SK-N-SH (cell line): ENCODE measurements at regions not wholly inside any gene's neighbourhood (a gene's known extent, or its start where the extent isn't known, plus 50 kb on each side); places are given as distances from the start of the nearest gene placed in this dataset.

Experiments
- CTCF ChIA-PET: fragments of 300-600, 350-600 bp; formaldehyde crosslinking; extraction: SDS; loops from one replicate; lab custom pipeline; 2021; lab: Yijun Ruan, JAX
- POLR2A ChIA-PET: fragments of 350-600 bp; sonication (Branson Sonifier 250); formaldehyde crosslinking; extraction: SDS; loops from one replicate; lab custom pipeline; 2020; ENCODE audit warnings: antibody characterized with exemption, inconsistent platforms; lab: Yijun Ruan, JAX
- DNase-seq: peaks from one replicate; pipeline ENCODE4 v3.0.0; 2012
- H2AFZ ChIP-seq: fragments of 200-600 bp; sonication (generic); 2 replicates; pipeline ENCODE4 v1.8.1; 2016; ENCODE audit warnings: antibody characterized with exemption, mild to moderate bottlenecking, low read depth
- H3F3A ChIP-seq: fragments of 200-600 bp; sonication (generic); replicated peaks from 2 replicates; pipeline ENCODE3; 2016; ENCODE audit warnings: antibody characterized with exemption, mild to moderate bottlenecking; ENCODE audit not compliant: insufficient read depth
- H3K27ac ChIP-seq, 2 experiments: fragments of 200-500 bp in 1 of 2; fragments of 200-600 bp in 1 of 2; sonication (Bioruptor generic) in 1 of 2; sonication (generic), shearing (Covaris generic) in 1 of 2; 2 replicates each; pipeline versions ENCODE4 v1.5.1 to v1.6.1; 2014 to 2016; ENCODE audit warnings: low read depth in 2 of 2, inconsistent platforms in 1 of 2, low read length in 1 of 2, mild to moderate bottlenecking in 1 of 2, mixed read lengths in 1 of 2
- H3K27me3 ChIP-seq: fragments of 200-600 bp; sonication (generic), shearing (Covaris generic); 2 replicates; pipeline ENCODE4 v1.6.1; 2016; ENCODE audit warnings: mixed run types; ENCODE audit not compliant: insufficient read depth
- H3K36me3 ChIP-seq, 2 experiments: fragments of 200-500 bp in 1 of 2; fragments of 200-600 bp in 1 of 2; sonication (Bioruptor generic) in 1 of 2; sonication (generic) in 1 of 2; replicated peaks in 1 of 2; 2 replicates each; pipeline versions ENCODE3 to v1.5.1; 2014 to 2016; ENCODE audit warnings: low read length in 1 of 2, mild to moderate bottlenecking in 1 of 2; ENCODE audit not compliant: insufficient read depth in 2 of 2, control insufficient read depth in 1 of 2
- H3K4me1 ChIP-seq, 2 experiments: fragments of 200-500 bp in 1 of 2; fragments of 200-600 bp in 1 of 2; sonication (Bioruptor generic) in 1 of 2; sonication (generic), shearing (Covaris generic) in 1 of 2; 2 replicates each; pipeline versions ENCODE4 v1.5.1 to v1.6.1; 2014 to 2016; ENCODE audit warnings: low read depth in 1 of 2, low read length in 1 of 2, mixed run types in 1 of 2; ENCODE audit not compliant: insufficient read depth in 2 of 2, control insufficient read depth in 1 of 2
- H3K4me2 ChIP-seq: fragments of 200-600 bp; sonication (generic), shearing (Covaris generic); 2 replicates; pipeline ENCODE4 v1.6.1; 2017; ENCODE audit warnings: mixed run types
- H3K4me3 ChIP-seq, 2 experiments: fragments of 200-500 bp in 1 of 2; fragments of 200-600 bp in 1 of 2; sonication (Bioruptor generic) in 1 of 2; sonication (generic), shearing (Covaris generic) in 1 of 2; 2 replicates each; pipeline versions ENCODE4 v1.5.1 to v1.8.1; 2014 to 2016; ENCODE audit warnings: low read depth in 2 of 2, inconsistent platforms in 1 of 2, low read length in 1 of 2, mild to moderate bottlenecking in 1 of 2, mixed read lengths in 1 of 2, moderate library complexity in 1 of 2
- H3K79me2 ChIP-seq: fragments of 200-600 bp; sonication (generic); 2 replicates; pipeline ENCODE4 v1.8.1; 2017; ENCODE audit warnings: mild to moderate bottlenecking; ENCODE audit not compliant: insufficient read depth
- H3K9ac ChIP-seq: fragments of 200-600 bp; sonication (generic); 2 replicates; pipeline ENCODE4 v1.6.1; 2017; ENCODE audit warnings: mixed run types
- H3K9me2 ChIP-seq: fragments of 200-600 bp; sonication (generic); 2 replicates; pipeline ENCODE4 v1.6.1; 2017; ENCODE audit warnings: mixed run types
- H3K9me3 ChIP-seq: fragments of 200-600 bp; sonication (generic); 2 replicates; pipeline ENCODE4 v1.6.1; 2017; ENCODE audit warnings: mixed run types, mild to moderate bottlenecking, moderate library complexity
- H4K20me1 ChIP-seq: fragments of 200-600 bp; sonication (generic); 2 replicates; pipeline ENCODE4 v1.6.1; 2017; ENCODE audit warnings: mild to moderate bottlenecking, mixed run types; ENCODE audit not compliant: insufficient read depth
- CHD2 ChIP-seq: fragments of 150-350 bp; IDR thresholded peaks from 2 replicates; pipeline ENCODE4 v1.6.1; 2018; ENCODE audit warnings: low read length; ENCODE audit not compliant: partially characterized antibody
- ELF1 ChIP-seq: IDR thresholded peaks from 2 replicates; pipeline ENCODE4 v1.4.0; 2012
- EP300 ChIP-seq, 2 experiments: IDR thresholded peaks; 2 replicates each; pipeline versions ENCODE4 v1.4.0 to v1.6.1; 2012; ENCODE audit warnings: borderline replicate concordance in 1 of 2, low read depth in 1 of 2, low read length in 1 of 2
- EZH2phosphoT487 ChIP-seq: fragments of 200-600 bp; sonication (generic); IDR thresholded peaks from 2 replicates; pipeline ENCODE4 v1.6.1; 2017; ENCODE audit warnings: low read depth, mixed run types, mild to moderate bottlenecking, antibody characterized with exemption, moderate library complexity, borderline replicate concordance
- FOSL2 ChIP-seq: IDR thresholded peaks from 2 replicates; pipeline ENCODE4 v1.4.0; 2012; ENCODE audit warnings: low read depth, mild to moderate bottlenecking, moderate library complexity, borderline replicate concordance
- GABPA ChIP-seq: IDR thresholded peaks from 2 replicates; pipeline ENCODE4 v1.4.0; 2012; ENCODE audit warnings: low read depth, mild to moderate bottlenecking
- GATA2 ChIP-seq: sonication (generic); formaldehyde crosslinking; IDR thresholded peaks from 2 replicates; pipeline ENCODE4 v1.5.0; 2020; ENCODE audit warnings: mild to moderate bottlenecking, missing genetic modification reagents
- JUND ChIP-seq: IDR thresholded peaks from 2 replicates; pipeline ENCODE4 v1.4.0; 2012
- MXI1 ChIP-seq: IDR thresholded peaks from 2 replicates; pipeline ENCODE4 v1.6.1; 2012; ENCODE audit warnings: mild to moderate bottlenecking, low read depth, low read length, improper control_type of control experiment
- REST ChIP-seq: IDR thresholded peaks from 2 replicates; pipeline ENCODE4 v1.6.1; 2012; ENCODE audit warnings: mild to moderate bottlenecking, low read depth, low read length, moderate library complexity
- RFX5 ChIP-seq: IDR thresholded peaks from 2 replicates; pipeline ENCODE4 v1.6.1; 2012; ENCODE audit warnings: mild to moderate bottlenecking, improper control_type of control experiment, low read length
- RXRA ChIP-seq: IDR thresholded peaks from 2 replicates; pipeline ENCODE4 v1.4.0; 2012; ENCODE audit warnings: low read depth, mild to moderate bottlenecking, borderline replicate concordance
- SMC3 ChIP-seq: IDR thresholded peaks from 2 replicates; pipeline ENCODE4 v1.6.1; 2012; ENCODE audit warnings: low read depth, low read length, improper control_type of control experiment
- TEAD4 ChIP-seq: IDR thresholded peaks from 2 replicates; pipeline ENCODE4 v1.4.0; 2012; ENCODE audit warnings: mild to moderate bottlenecking, borderline replicate concordance; ENCODE audit not compliant: insufficient read depth
- YY1 ChIP-seq: IDR thresholded peaks from 2 replicates; pipeline ENCODE4 v1.4.0; 2012; ENCODE audit warnings: low read depth, mild to moderate bottlenecking
- ZBTB33 ChIP-seq: IDR thresholded peaks from 2 replicates; pipeline ENCODE4 v1.4.0; 2012; ENCODE audit warnings: low read depth, borderline replicate concordance
- WGBS: methylation state at CpG from one replicate; pipeline ENCODE4 v1.1.6; 2017; ENCODE audit warnings: low lambda C conversion rate; 5-methylcytosine and 5-hydroxymethylcytosine counted together

GRCh38 chr5:12174734-12175133 lies 270.5 kb upstream of the CTNND2 start (continued):
- no peak for TF ChIP-seq REST
- no peak for TF ChIP-seq GATA2 (CRISPR knock-in tag)
- no peak for TF ChIP-seq FOSL2
- TF ChIP-seq ELF1 = no peak
- no peak for TF ChIP-seq MXI1
- no peak for TF ChIP-seq JUND
- TF ChIP-seq CHD2 = no peak
- TF ChIP-seq ZBTB33 = no peak
- TF ChIP-seq SMC3 = no peak

GRCh38 chr5:12169536-12169935 lies 265.3 kb upstream of the CTNND2 start:
- H3K36me3 ChIP-seq = no peaks in the 10 kb centered on the region
- no peaks in the 10 kb centered on the region for H4K20me1 ChIP-seq
- CTCF ChIA-PET = no interaction called here
- H3K9me3 ChIP-seq = no peaks in the 10 kb centered on the region
- DNase-seq = no peak
- H3K79me2 ChIP-seq = no peaks in the 10 kb centered on the region
- WGBS = 0% methylated on average over 1 of the region's 1 CpG
- H3K4me1 ChIP-seq = no peaks in the 10 kb centered on the region
- H3K9me2 ChIP-seq = no peaks in the 10 kb centered on the region
- H2AFZ ChIP-seq = no peak overlapping the region
- no peaks in the 10 kb centered on the region for H3K27me3 ChIP-seq
- no peak overlapping the region for H3K4me3 ChIP-seq
- no peak overlapping the region for H3K4me2 ChIP-seq
- H3K9ac ChIP-seq = no peak overlapping the region
- TF ChIP-seq RFX5 (no peak), MXI1 (no peak), EP300 (IDR thresholded peaks at IDR 0.05; ENCODE audit: borderline replicate concordance in 1 of 2, low read depth in 1 of 2, low read length in 1 of 2) (no peak), CHD2 (no peak), GABPA (no peak), YY1 (no peak), ELF1 (no peak), EZH2phosphoT487 (no peak), RXRA (no peak), TEAD4 (no peak)
- H3F3A ChIP-seq = no peaks in the 10 kb centered on the region
- no peak overlapping the region for H3K27ac ChIP-seq
- POLR2A ChIA-PET = no interaction called here
